NCI-H1092 (cell line): ENCODE measurements at regions not wholly inside any gene's neighbourhood (a gene's known extent, or its start where the extent isn't known, plus 50 kb on each side); places are given as distances from the start of the nearest gene placed in this dataset.

Experiments
- DNase-seq: peaks from one replicate; lab custom pipeline; 2025; lab: John Stamatoyannopoulos, UW

DNA sequence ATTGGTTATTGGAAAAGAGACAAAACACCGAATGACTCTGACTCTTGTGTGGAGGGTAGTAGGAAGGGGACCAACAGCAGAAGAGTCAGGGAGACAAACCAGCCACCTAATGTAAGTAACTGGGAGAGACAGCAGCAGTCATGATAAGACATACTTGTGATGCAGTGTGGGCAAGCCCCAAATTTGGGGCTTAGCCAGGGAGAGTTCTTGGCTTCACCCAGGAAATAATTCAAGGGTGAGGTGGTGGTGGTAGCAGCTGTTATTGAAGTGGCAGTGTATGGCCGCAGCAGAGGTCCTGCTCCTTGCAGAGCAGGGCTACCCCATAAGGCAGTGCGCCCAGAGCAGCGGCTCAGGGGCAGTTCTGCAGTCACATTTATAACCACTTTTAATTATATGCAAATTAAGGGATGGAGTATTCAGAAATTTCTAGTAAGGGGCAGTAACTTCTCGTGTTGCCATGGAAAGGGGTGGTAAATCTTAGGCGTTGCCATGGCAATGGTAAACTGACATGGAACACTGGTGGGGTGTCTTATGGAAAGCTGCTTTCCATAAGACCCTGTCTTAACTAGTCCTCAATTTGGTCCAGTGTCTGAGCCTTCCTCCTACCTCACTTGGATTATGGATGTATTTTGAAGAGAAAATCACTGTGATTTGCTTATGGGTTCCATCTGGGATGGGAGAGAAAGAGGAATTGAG, 317.1 kb downstream of the PHKB start:
- DNase-seq: no peak

DNA sequence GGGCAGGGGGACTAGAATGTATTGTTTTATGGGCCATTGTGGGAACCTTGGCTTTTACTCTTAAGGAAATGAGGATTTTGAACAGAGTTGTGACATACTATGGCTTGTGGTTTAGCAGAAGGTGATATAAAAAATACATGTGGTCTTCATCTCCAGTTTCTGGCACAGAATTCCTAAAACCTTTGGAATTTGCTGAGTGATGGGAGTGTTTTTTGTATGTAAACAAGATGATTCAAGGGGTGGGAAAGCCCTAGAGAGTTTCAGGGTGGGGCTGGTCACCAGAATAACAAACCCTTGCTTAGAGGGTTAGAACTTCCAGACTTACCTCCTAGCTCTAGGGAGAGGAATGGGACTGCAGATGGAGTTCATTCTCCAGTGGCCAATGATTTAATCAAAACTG, 316.1 kb downstream of the PHKB start:
- no peak for DNase-seq

- no peak for DNase-seq
Measured at GRCh38 chr16:47774661-47775060, 313.5 kb downstream of the PHKB start.

GRCh38 chr16:47753659-47754058, 292.5 kb downstream of the PHKB start:
- no peak for DNase-seq
